Stimulated activated CD4-positive, alpha-beta T cell treated with anti-CD3 and anti-CD28 coated beads, Interleukin-4, amount 100 ng/mL, for 48 hours (primary cell): ENCODE measurements at regions not wholly inside any gene's neighbourhood (a gene's known extent, or its start where the extent isn't known, plus 50 kb on each side); places are given as distances from the start of the nearest gene placed in this dataset.

ENCODE experiments used
- DNase-seq, 2 donors: peaks; one replicate each; pipeline ENCODE4 v3.0.0-alpha.2; 2020; ENCODE audit warnings: low read depth in 2 of 2

DNA sequence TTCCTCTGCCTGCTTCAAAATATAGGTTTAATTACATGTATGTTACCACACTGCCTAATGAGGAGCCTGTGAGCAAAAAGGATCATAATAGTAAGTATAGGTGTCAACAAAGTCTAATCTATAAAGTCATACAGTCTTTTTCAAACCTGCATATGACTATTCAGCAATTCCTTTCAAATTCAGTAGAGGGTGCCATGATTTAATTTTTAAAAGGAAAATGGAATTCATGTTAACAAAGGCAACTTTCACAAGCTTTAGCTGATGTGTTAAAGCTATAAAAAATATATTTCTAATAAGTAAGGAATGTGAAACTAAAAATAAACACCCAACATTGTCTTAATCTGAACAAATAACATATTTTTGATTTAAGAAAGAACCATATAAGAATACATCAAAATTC, 52.1 kb downstream of the MPP7 start:
- no peak for DNase-seq

- no peak for DNase-seq
Observed at GRCh38 chr10:28250358-28250757, 52.5 kb downstream of the MPP7 start.

DNA sequence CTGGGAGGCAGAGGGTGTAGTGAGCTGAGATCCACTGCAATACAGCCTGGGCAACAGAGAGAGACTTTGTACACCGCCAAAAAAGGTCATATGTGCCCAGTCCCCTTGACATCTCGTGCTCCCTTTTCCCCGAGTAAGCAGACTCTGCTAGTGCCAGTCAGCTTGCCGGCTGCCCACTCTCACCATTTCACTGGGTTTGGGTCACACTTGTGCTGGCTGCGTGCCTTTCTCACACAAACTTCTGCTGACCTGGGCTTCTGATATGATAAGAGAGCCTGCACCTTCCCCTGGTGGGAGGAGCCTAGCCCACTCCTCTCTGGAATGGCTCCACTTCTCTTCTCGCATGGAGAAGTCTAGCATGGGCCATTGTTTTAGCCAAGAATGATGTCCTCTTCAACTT, 53.4 kb downstream of the MPP7 start:
- DNase-seq = no peak

GRCh38 chr10:28248092-28248491, 54.8 kb downstream of the MPP7 start:
- no peak for DNase-seq

- no peak for DNase-seq
Observed at GRCh38 chr10:28246023-28246422, 56.8 kb downstream of the MPP7 start.

GRCh38 chr10:28243923-28244322, 58.9 kb downstream of the MPP7 start:
- DNase-seq = no peak

GRCh38 chr10:28242555-28243204, 60.2 kb downstream of the MPP7 start:
- no peak for DNase-seq

- DNase-seq = peak in 1 of 2 donors; percentile 15
Observed at GRCh38 chr10:28241741-28242399, 61.0 kb downstream of the MPP7 start.

- DNase-seq = no peak
Observed at GRCh38 chr10:28240400-28240799, 62.5 kb downstream of the MPP7 start.

- DNase-seq = no peak
Observed at GRCh38 chr10:28236591-28236990, 66.3 kb downstream of the MPP7 start.

DNA sequence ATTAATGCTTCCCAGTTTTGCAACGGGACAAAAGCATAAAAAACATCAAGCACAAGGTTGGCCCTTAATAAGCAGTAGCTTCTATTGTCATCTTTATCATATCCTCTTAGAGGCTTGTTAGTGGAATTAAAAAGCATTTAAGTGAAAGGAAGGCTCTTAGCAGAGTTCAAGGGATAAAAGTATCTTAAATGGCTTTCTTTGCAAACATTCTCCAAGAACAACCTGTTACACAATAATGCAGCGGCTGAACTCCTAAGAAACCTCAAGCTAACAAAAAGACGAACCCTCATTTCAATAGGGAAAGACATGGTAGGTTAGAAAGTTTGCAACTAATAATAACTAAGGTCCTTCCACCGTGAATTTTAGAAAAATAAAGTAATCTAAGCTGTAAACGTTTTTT, 82.1 kb downstream of the MPP7 start:
- no peak for DNase-seq

- DNase-seq = no peak
Observed at GRCh38 chr10:28219251-28219650, 83.6 kb downstream of the MPP7 start.

DNA sequence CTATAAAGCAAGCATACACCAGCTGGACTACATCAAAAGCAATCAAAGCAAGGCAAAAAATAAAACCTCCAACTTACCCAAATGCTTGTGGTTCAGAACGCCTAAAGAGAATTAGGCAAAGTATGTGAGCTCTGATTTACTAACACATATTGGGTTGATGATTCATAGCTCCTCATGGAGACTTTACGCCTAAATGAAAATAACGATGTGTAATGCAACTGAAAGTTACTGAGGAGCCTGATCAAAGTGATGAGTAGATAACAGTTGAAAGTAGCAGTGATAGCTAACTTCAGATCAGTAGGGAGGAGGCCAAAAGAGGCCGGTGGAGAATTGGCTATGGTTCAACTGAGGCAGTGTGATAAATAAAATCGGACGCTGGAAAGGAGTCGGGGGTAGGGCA, 85.0 kb downstream of the MPP7 start:
- no peak for DNase-seq

GRCh38 chr10:28215930-28216329, 86.9 kb downstream of the MPP7 start:
- no peak for DNase-seq

GRCh38 chr10:28214219-28214618, 88.6 kb downstream of the MPP7 start:
- no peak for DNase-seq

GRCh38 chr10:28211759-28212158, 91.1 kb downstream of the MPP7 start:
- no peak for DNase-seq

DNA sequence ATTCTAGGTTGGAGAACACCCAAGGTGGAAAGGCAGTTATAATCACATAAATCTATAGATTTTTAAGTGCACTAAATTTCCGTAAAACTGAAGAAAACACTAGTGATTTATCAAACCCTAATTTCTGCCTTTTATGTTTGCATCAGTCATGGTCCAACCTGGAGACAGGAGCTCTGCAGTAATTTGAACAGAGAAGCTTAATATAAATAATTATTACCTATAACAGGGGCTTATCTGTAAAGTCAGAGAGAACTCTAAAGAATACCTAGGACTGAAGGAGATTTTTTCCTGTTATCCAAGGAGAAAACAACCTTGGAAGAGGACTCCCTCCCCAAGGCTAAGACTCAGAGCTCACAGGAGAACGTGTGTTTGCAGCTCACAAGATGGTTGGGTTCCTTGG, 95.1 kb downstream of the MPP7 start:
- DNase-seq = no peak

DNA sequence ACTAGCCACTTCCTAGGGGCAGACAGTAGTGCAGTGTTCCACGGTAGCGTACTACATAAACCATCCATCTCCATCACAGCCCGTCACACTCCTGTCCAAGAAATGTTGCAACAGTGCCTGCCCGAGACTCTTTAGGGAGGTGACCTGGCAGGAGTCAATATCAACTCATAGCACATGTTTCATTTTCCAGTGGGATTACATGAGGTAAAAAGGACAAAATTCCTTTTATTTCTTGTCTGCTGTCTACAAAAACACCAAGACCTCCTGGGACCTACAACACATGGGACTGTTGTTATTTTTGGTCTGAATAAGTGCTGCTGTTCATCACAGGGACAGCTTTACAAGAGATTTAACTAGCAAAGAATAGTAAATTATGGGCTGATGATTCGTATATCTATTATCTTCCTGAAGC, 99.9 kb downstream of the MPP7 start:
- DNase-seq = no peak

DNA sequence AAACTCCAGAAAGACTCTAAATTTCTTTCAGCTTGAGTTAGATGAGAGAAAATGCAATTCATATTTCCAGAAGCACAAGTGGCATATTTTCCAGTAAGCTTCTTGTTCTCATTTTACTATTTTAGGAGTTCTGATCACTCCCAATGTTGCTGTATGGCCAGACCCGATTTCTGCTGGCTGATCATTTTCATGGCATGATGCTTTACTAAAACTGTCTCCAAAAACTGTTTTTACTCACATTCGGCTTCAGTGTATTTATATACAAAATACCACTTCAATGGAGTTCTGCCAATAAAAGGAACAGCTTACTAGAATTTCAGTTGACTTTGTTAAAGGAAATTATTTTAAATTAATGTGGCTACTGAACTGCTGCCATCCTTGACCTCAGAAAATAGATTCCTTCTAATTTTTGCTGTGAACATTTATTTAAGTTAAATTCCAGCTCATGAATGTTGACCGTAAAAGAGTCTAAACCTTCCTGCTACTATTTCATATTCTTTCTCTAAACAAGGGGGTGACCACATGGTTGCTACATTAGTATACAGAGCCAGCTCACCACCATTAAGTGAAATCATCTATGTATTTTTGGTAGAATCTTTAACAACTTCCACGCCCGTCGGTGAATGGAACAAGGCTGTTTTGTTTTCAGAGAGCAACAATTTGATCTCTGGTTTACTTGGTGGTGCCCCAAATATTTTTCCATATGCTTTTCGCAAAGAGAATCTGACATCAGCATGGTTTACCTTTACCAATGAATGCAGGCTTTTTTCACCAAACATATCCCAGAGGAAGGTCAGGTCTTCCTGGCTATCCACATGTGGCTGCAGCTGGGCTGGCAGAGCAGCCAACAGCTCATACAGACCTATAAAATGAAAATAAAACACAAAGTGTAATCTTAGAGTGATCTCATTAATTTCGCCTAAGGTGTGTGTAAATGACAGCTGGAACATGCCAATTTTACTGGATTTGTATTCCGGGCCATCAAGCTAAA, 101.2 kb downstream of the MPP7 start:
- no peak for DNase-seq

DNA sequence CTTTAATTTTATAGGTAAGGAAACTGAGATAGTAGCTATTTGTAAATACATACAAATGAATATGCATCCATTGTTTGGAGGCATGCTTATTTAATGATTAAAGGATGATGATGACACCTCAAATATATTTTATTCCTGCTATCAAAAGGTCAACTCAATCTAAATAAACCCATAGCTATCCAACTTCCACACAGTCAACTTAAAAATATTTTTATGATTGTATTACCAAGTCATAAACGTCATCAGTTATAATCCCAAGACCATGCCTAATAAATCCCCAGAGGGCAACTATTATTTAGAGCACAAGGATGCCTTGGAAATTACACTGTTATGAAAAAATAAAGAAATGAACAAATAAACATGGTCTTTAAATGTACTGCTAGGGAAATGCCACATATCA, 102.1 kb downstream of the MPP7 start:
- no peak for DNase-seq

GRCh38 chr10:28199941-28200340, 102.9 kb downstream of the MPP7 start:
- no peak for DNase-seq

DNA sequence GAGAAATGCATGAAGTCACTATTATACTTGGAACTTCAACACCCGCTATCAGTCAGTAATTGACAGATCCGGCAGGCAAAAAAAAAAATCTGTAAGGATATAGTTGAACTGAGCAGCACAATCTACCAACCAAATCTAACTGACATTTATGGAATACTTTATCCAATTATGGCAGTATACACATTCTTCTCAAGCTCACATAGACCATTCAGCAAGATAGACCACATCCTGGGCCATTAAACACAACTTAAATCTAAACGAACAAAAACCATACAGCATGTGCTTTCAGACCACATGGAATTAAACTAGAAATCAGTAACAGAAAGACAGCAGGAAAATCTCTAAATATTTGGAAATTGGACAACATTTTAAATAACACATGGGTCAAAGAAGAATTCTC, 112.7 kb downstream of the MPP7 start:
- DNase-seq = no peak

GRCh38 chr10:28188526-28188925, 114.3 kb downstream of the MPP7 start:
- no peak for DNase-seq
